HEK293T (cell line): ENCODE measurements at regions not wholly inside any gene's neighbourhood (a gene's known extent, or its start where the extent isn't known, plus 50 kb on each side); places are given as distances from the start of the nearest gene placed in this dataset.
"Not testable (repeated sequence)": the region's sequence is repeated elsewhere in the genome, so short reads cannot be mapped to it uniquely, and the experiment has no call there.

Experiments
- CTCF ChIA-PET: fragments of 350-600 bp; formaldehyde crosslinking; extraction: SDS; loops from one replicate; lab custom pipeline; 2021; ENCODE audit warnings: antibody characterized with exemption, inconsistent platforms; lab: Yijun Ruan, JAX
- POLR2A ChIA-PET: fragments of 350-600 bp; formaldehyde crosslinking; extraction: SDS; loops from one replicate; lab custom pipeline; 2020; ENCODE audit warnings: antibody characterized with exemption, inconsistent platforms; lab: Yijun Ruan, JAX
- DNase-seq: peaks from one replicate; pipeline ENCODE4 v3.0.0; 2012; ENCODE audit warnings: mixed read lengths; ENCODE audit errors: extremely low spot score
- ARNT ChIP-seq: fragments of 450-650 bp; IDR thresholded peaks from 2 replicates; pipeline ENCODE4 v1.6.1; 2017; ENCODE audit warnings: mild to moderate bottlenecking
- BHLHE40 ChIP-seq: fragments of 450-650 bp; IDR thresholded peaks from 2 replicates; pipeline ENCODE4 v1.6.1; 2016; ENCODE audit warnings: mild to moderate bottlenecking, moderate library complexity, borderline replicate concordance
- CTBP1 ChIP-seq: fragments of 450-650 bp; IDR thresholded peaks from 2 replicates; pipeline ENCODE4 v1.6.1; 2016; ENCODE audit warnings: borderline replicate concordance
- ELF4 ChIP-seq: fragments of 450-650 bp; IDR thresholded peaks from 2 replicates; pipeline ENCODE4 v1.6.1; 2017; ENCODE audit warnings: antibody characterized with exemption
- FOXA1 ChIP-seq: fragments of 450-650 bp; IDR thresholded peaks from 2 replicates; pipeline ENCODE4 v1.6.1; 2016; ENCODE audit warnings: mild to moderate bottlenecking
- FOXK2 ChIP-seq: fragments of 450-650 bp; IDR thresholded peaks from 2 replicates; pipeline ENCODE4 v1.6.1; 2016; ENCODE audit warnings: mild to moderate bottlenecking
- FOXM1 ChIP-seq: fragments of 450-650 bp; IDR thresholded peaks from 2 replicates; pipeline ENCODE4 v1.6.1; 2017; ENCODE audit warnings: mild to moderate bottlenecking, borderline replicate concordance
- HDGF ChIP-seq: fragments of 450-650 bp; IDR thresholded peaks from 2 replicates; pipeline ENCODE4 v1.6.1; 2017; ENCODE audit warnings: antibody characterized with exemption, borderline replicate concordance
- L3MBTL2 ChIP-seq: fragments of 450-650 bp; conservative IDR thresholded peaks from 2 replicates; pipeline ENCODE4 v1.6.1; 2016; ENCODE audit warnings: mild to moderate bottlenecking
- LEF1 ChIP-seq: fragments of 450-650 bp; IDR thresholded peaks from 2 replicates; pipeline ENCODE4 v1.6.1; 2017; ENCODE audit warnings: mild to moderate bottlenecking, borderline replicate concordance
- NFRKB ChIP-seq: fragments of 450-650 bp; IDR thresholded peaks from 2 replicates; pipeline ENCODE4 v1.6.1; 2016; ENCODE audit warnings: mild to moderate bottlenecking, moderate library complexity
- SP1 ChIP-seq: fragments of 450-650 bp; IDR thresholded peaks from 2 replicates; pipeline ENCODE4 v1.6.1; 2017
- SUZ12 ChIP-seq: fragments of 450-650 bp; IDR thresholded peaks from 2 replicates; pipeline ENCODE4 v1.6.1; 2016; ENCODE audit warnings: mild to moderate bottlenecking
- TARDBP ChIP-seq: fragments of 450-650 bp; IDR thresholded peaks from 2 replicates; pipeline ENCODE4 v1.6.1; 2016
- ZNF384 ChIP-seq: fragments of 450-650 bp; IDR thresholded peaks from 2 replicates; pipeline ENCODE4 v1.6.1; 2016
- TF ChIP-seq, protein P1 (sequence below): fragments of 450-650 bp; IDR thresholded peaks from 2 replicates; pipeline ENCODE4 v1.6.1; 2016

DNA sequence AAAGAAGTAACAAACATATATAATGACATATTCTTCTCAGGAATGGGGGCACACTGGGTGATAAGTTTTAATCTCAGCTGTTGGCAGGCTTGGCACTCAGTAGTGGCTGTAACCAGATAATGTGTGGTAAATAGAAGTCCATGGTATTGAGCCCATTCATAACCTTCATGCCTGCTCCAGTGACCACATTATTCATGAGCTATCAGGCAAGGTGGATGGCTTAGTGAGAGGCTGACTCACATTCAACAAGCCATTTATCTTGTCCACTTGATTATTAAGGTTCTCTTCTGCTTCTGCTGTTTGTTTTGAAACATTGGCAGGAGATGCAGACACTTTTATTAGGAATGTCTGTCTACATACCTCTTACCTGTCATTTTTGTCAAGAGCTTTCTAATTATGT, 950.4 kb upstream of the LRFN5 start:
- ChIA-PET CTCF (no interaction called here), POLR2A (no interaction called here)
- TF ChIP-seq L3MBTL2 (no peak), SP1 (no peak)
- no peak for DNase-seq

DNA sequence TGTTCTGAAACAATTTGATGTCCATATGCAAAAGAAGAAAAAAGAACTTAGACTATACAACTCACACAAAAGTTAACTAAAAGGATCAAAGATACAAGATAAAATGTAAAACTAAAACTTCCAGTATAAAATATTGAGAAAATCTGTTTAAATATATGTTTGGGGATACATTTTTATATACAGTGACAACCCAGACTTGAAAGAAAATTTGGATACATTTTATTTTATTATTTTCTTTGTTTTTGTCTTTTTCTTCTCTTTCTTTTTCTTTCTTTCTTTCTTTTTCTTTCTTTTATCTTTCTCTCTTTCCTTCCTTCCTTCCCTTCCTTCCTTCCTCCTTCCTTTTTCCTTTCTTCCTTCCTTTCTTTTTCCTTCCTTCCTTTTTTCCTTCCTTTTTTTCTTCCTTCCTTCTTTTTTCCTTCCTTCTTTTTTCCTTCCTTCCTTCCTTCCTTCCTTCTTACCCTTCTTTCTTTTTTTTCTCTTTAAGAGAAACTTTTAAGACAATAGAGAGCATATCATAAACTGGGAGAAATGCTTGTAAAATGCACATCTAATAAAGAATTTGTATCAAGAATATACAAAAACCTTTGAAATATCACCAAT, 954.5 kb upstream of the LRFN5 start:
- TF ChIP-seq SUZ12, result no peak
- no peak for TF ChIP-seq LEF1
- no peak for TF ChIP-seq ZNF384
- TF ChIP-seq TARDBP, result no peak
- TF ChIP-seq HDGF, result no peak
- TF ChIP-seq ARNT, result no peak
- TF ChIP-seq, protein P1, sequence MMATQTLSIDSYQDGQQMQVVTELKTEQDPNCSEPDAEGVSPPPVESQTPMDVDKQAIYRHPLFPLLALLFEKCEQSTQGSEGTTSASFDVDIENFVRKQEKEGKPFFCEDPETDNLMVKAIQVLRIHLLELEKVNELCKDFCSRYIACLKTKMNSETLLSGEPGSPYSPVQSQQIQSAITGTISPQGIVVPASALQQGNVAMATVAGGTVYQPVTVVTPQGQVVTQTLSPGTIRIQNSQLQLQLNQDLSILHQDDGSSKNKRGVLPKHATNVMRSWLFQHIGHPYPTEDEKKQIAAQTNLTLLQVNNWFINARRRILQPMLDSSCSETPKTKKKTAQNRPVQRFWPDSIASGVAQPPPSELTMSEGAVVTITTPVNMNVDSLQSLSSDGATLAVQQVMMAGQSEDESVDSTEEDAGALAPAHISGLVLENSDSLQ, result no peak
- TF ChIP-seq FOXK2, result no peak
- no peak for TF ChIP-seq SP1
- no peak for TF ChIP-seq BHLHE40
- no peak for TF ChIP-seq CTBP1
- TF ChIP-seq L3MBTL2, result no peak
- TF ChIP-seq FOXA1, result no peak
- TF ChIP-seq FOXM1, result no peak
- no peak for TF ChIP-seq NFRKB
- no peak for TF ChIP-seq ELF4
- no peak for DNase-seq
- ChIA-PET CTCF (no interaction called here), POLR2A (no interaction called here)

DNA sequence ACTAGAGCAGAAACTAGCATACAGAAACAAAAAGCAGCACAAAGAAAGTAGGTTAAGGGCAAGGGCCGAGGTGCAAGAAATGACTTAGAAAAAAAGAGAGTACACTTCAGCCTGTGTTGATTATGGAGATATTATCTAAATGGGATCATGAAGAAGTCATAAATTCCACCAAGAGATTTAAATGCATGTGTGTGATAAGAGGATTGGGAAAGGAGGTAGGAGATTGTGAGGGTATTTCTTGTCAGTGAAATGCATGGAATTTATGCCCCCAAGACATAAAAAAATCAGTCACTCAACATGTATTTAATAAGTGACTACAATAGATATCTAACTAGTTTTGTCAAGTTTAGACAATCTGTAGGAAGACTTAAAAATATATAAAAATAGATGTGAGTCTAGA, 976.2 kb upstream of the LRFN5 start:
- ChIA-PET CTCF (no interaction called here), POLR2A (no interaction called here)
- TF ChIP-seq NFRKB (no peak), ARNT (no peak), BHLHE40 (no peak), FOXK2 (no peak), ZNF384 (no peak), FOXA1 (no peak), SUZ12 (no peak), SP1 (no peak)
- no peak for DNase-seq

DNA sequence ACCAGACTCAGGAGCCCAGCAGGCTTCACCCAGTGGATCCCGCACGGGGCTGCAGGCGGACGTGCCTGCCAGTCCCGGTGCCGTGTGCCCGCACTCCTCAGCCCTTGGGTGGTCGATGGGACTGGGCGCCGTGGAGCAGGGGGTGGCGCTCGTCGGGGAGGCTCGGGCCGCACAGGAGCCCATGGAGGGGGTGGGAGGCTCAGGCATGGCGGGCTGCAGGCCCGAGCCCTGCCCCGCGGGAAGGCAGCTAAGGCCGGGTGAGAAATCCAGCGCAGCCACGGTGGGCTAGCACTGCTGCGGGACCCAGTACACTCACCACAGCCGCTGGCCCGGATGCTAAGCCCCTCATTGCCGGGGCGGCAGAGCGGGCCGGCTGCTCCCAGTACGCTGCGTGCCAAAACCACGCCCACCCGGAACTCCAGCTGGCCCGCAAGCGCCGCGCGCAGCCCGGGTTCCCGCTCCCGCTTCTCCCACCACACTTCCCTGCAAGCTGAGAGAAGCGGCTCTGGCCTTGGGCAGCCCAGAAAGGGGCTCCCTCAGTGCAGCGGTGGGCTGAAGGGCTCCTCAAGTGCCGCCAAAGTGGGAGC, 977.0 kb upstream of the LRFN5 start:
- DNase-seq, CTCF ChIA-PET, POLR2A ChIA-PET: not testable (repeated sequence)

DNA sequence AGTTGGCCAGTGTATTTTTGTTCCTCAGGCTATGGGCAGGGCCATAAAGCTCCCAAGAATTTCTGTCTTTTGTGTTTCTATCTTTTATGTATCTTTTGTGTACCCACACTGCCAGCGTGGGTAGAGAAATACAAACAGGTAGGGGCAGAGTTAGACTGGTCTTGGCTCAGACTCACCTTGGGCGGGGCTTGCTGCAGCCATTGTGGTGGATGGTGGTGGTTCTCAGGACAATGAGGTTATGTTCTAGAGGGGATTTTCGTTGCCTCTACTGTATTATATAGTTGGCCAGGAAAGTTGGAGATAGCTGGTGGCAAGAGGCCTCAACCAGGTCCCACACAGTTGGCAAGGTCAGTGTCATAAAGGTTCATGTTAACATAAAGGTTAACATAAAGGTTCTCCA, 977.5 kb upstream of the LRFN5 start:
- ChIA-PET POLR2A (no interaction called here), CTCF (interaction anchor here (0.7 kb wide), 1 partner anchor 170 kb away, joined by 3 read pairs; no protein-coding TSS in a partner anchor)
- no peak for DNase-seq
- TF ChIP-seq CTBP1 (no peak), ZNF384 (no peak), LEF1 (no peak), ARNT (no peak), TARDBP (no peak), SUZ12 (no peak), HDGF (no peak)

DNA sequence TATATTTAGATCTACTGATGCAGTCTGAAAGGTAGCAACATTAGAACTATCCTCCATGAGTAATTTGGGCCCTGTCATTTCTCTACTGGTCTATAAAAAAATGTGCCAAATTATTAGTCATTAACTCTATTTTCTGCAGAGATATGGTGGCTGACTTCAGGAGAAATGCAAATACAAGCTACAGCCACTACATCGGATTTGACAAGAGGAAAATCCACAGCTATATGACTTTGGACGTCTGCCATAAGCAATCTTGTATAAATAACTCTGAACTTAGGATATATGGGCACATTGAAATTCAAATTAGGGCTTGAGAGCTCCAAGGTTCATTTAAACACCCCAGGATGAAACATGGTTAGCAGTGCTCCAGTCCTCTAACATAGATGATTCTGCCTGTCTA, 983.0 kb upstream of the LRFN5 start:
- CTCF ChIA-PET, result no interaction called here
- TF ChIP-seq BHLHE40, result no peak
- POLR2A ChIA-PET, result no interaction called here
- no peak for DNase-seq

DNA sequence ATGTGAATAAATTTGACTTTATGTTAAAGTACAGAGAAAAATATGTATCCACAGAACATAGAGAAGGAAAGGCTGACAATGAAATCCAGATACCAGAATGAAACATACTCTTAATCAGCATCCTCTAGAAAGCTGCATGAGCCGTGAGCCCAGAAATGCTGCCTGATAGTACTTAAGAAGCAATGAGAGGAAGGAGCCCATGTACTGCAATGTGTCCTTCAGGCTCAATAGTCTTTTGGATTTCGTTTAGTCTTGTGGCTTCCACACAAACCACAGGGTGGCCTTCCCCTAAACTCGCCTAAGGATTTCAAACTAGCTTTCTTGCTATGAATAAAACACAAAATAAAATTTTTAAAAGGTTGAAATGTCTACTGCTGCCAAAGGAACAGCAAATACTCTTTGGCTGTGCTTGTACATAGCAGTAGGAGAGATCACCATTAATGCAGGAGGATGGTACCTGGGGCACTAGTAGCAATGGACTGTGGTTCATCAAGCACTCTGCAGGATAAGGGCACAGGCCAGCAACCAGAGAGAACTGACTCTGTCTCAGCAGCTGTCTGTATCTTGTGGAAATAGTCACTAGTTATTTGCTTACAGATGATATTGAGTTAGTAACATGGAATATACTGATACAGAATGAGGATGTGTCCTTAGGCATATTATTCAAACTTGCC, 988.3 kb upstream of the LRFN5 start:
- CTCF ChIA-PET, result no interaction called here
- no peak for DNase-seq
- POLR2A ChIA-PET, result no interaction called here
- no peak for TF ChIP-seq FOXA1
- no peak for TF ChIP-seq SP1
- no peak for TF ChIP-seq FOXM1
- no peak for TF ChIP-seq CTBP1
- TF ChIP-seq FOXK2, result no peak
- no peak for TF ChIP-seq L3MBTL2
- TF ChIP-seq SUZ12, result no peak
- no peak for TF ChIP-seq ELF4
- TF ChIP-seq, protein P1, result no peak
- no peak for TF ChIP-seq NFRKB
- no peak for TF ChIP-seq LEF1

DNA sequence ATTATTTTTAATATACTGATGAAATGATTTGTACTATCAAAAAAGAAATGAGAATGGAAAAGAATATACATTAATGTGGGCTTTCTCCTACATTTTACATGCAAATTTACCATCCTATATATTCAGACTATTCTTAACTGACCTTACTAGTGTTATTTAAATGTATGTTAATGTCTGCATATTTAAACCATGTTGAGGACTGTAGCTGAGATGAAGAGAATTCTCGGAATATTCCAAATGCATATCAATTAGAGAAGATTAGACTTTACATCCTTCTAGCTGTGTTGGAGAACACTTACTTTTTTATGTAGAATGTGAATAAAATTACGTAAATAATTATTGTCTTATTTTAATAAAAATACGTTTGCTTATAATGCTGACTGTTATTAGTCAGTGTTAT, 990.1 kb upstream of the LRFN5 start:
- ChIA-PET CTCF (no interaction called here), POLR2A (no interaction called here)
- TF ChIP-seq FOXK2 (no peak), L3MBTL2 (no peak), BHLHE40 (no peak), FOXM1 (no peak), SP1 (no peak), ZNF384 (no peak), SUZ12 (no peak), NFRKB (no peak), LEF1 (no peak), ARNT (no peak), CTBP1 (no peak), TARDBP (no peak)
- TF ChIP-seq, protein P1, result no peak
- DNase-seq, result no peak
